ENCODE measurements at regions not wholly inside any gene's neighbourhood (a gene's known extent, or its start where the extent isn't known, plus 50 kb on each side); places are given as distances from the start of the nearest gene placed in this dataset.
"Not testable (repeated sequence)": the region's sequence is repeated elsewhere in the genome, so short reads cannot be mapped to it uniquely, and the experiment has no call there.

GRCh38 chrX:124181515-124181914 is 150.9 kb upstream of the TEX13D start:
- in situ Hi-C loops (cut with HindIII; ENCODE audit: low sequenced_read_pairs); DNase-seq (ENCODE audit: low spot score): not testable (repeated sequence)

GRCh38 chrX:124190440-124190839 is 142.0 kb upstream of the TEX13D start:
- in situ Hi-C loops (cut with HindIII; ENCODE audit: low sequenced_read_pairs), result no loop called here
- DNase-seq (ENCODE audit: low spot score), result no peak

GRCh38 chrX:124194199-124194598 is 138.3 kb upstream of the TEX13D start:
- in situ Hi-C loops (cut with HindIII; ENCODE audit: low sequenced_read_pairs), result no loop called here
- DNase-seq (ENCODE audit: low spot score), result no peak

- in situ Hi-C loops (cut with HindIII; ENCODE audit: low sequenced_read_pairs), result no loop called here
- no peak for DNase-seq (ENCODE audit: low spot score)
These were observed 137.6 kb upstream of the TEX13D start for GRCh38 chrX:124194901-124195300.

GRCh38 chrX:124203311-124203710 is 129.1 kb upstream of the TEX13D start:
- DNase-seq (ENCODE audit: low spot score), result no peak
- in situ Hi-C loops (cut with HindIII; ENCODE audit: low sequenced_read_pairs), result no loop called here

GRCh38 chrX:124208660-124209059 is 123.8 kb upstream of the TEX13D start:
- no peak for DNase-seq (ENCODE audit: low spot score)
- in situ Hi-C loops (cut with HindIII; ENCODE audit: low sequenced_read_pairs), result no loop called here

- in situ Hi-C loops (cut with HindIII; ENCODE audit: low sequenced_read_pairs), result no loop called here
- no peak for DNase-seq (ENCODE audit: low spot score)
These were observed 122.5 kb upstream of the TEX13D start for GRCh38 chrX:124209792-124210576.

- in situ Hi-C loops (cut with HindIII; ENCODE audit: low sequenced_read_pairs), result no loop called here
- DNase-seq (ENCODE audit: low spot score), result peak; percentile 13
These were observed 121.0 kb upstream of the TEX13D start for GRCh38 chrX:124211312-124211942.

GRCh38 chrX:124212622-124213021 is 119.8 kb upstream of the TEX13D start:
- in situ Hi-C loops (cut with HindIII; ENCODE audit: low sequenced_read_pairs), result no loop called here
- DNase-seq (ENCODE audit: low spot score), result no peak

GRCh38 chrX:124215786-124216185 is 116.7 kb upstream of the TEX13D start:
- in situ Hi-C loops (cut with HindIII; ENCODE audit: low sequenced_read_pairs), result no loop called here
- no peak for DNase-seq (ENCODE audit: low spot score)

- DNase-seq (ENCODE audit: low spot score), result no peak
- in situ Hi-C loops (cut with HindIII; ENCODE audit: low sequenced_read_pairs), result no loop called here
These were observed 115.9 kb upstream of the TEX13D start for GRCh38 chrX:124216396-124217115.

- no peak for DNase-seq (ENCODE audit: low spot score)
- in situ Hi-C loops (cut with HindIII; ENCODE audit: low sequenced_read_pairs), result no loop called here
These were observed 114.9 kb upstream of the TEX13D start for GRCh38 chrX:124217304-124218251.

- in situ Hi-C loops (cut with HindIII; ENCODE audit: low sequenced_read_pairs), result no loop called here
- DNase-seq (ENCODE audit: low spot score), result no peak
These were observed 108.9 kb upstream of the TEX13D start for GRCh38 chrX:124223524-124223923.

- in situ Hi-C loops (cut with HindIII; ENCODE audit: low sequenced_read_pairs), result no loop called here
- no peak for DNase-seq (ENCODE audit: low spot score)
These were observed 107.9 kb upstream of the TEX13D start for GRCh38 chrX:124224528-124224927.

GRCh38 chrX:124226129-124226528 is 106.3 kb upstream of the TEX13D start:
- in situ Hi-C loops (cut with HindIII; ENCODE audit: low sequenced_read_pairs), result no loop called here
- no peak for DNase-seq (ENCODE audit: low spot score)

GRCh38 chrX:124228849-124229248 is 103.6 kb upstream of the TEX13D start:
- DNase-seq (ENCODE audit: low spot score), result no peak
- in situ Hi-C loops (cut with HindIII; ENCODE audit: low sequenced_read_pairs), result no loop called here

- no peak for DNase-seq (ENCODE audit: low spot score)
- in situ Hi-C loops (cut with HindIII; ENCODE audit: low sequenced_read_pairs), result no loop called here
These were observed 103.1 kb upstream of the TEX13D start for GRCh38 chrX:124229374-124229773.

GRCh38 chrX:124230655-124231450 is 101.6 kb upstream of the TEX13D start:
- in situ Hi-C loops (cut with HindIII; ENCODE audit: low sequenced_read_pairs), result no loop called here
- no peak for DNase-seq (ENCODE audit: low spot score)

- in situ Hi-C loops (cut with HindIII; ENCODE audit: low sequenced_read_pairs), result no loop called here
- DNase-seq (ENCODE audit: low spot score), result no peak
These were observed 101.1 kb upstream of the TEX13D start for GRCh38 chrX:124231451-124231759.
